ENCODE measurements at regions not wholly inside any gene's neighbourhood (a gene's known extent, or its start where the extent isn't known, plus 50 kb on each side); places are given as distances from the start of the nearest gene placed in this dataset.
"Not testable (repeated sequence)": the region's sequence is repeated elsewhere in the genome, so short reads cannot be mapped to it uniquely, and the experiment has no call there.

DNA sequence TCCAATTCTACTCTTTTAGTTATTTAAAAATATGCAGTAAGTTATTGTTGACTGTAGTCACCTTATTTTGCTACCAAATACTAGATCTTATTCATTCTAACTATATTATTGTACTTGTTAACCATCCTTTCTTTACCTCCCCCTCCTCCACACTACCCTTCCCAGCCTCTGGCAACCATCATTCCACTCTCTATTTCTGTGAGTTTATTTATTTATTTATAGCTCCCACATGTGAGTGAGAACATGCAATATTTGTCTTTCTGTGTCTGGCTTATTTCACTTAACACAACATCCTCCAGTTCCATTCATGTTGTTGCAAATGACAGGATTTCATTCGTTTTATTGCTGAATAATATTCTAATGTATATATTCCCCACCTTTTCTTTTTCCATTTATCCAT, 115.8 kb downstream of the TSEN15 start:
- no peak for DNase-seq (ENCODE audit: low read depth, low spot score)
- in situ Hi-C loops (cut with HindIII; ENCODE audit: low pct_unique_long_range_greater_than_20kb, low sequenced_read_pairs) = no loop called here

DNA sequence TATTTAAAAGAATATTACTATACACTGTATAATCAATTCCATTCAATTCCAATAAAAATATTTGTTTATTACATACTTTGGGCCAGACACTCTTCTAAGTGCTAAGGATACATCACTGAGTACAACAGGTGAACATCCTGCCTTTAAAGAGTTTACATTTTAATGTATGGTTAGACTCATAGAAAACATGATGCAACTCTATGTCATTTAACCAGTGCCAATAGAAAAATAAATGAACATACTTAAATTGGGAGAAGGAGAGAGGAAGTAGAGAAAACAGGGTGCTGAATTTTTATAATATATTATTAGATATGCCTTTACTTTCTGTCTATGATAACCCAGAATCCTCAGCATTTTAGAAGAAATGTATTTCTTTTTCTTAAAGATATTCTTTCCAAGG, 119.2 kb downstream of the TSEN15 start:
- no peak for DNase-seq (ENCODE audit: low read depth, low spot score)
- in situ Hi-C loops (cut with HindIII; ENCODE audit: low pct_unique_long_range_greater_than_20kb, low sequenced_read_pairs) = no loop called here

DNA sequence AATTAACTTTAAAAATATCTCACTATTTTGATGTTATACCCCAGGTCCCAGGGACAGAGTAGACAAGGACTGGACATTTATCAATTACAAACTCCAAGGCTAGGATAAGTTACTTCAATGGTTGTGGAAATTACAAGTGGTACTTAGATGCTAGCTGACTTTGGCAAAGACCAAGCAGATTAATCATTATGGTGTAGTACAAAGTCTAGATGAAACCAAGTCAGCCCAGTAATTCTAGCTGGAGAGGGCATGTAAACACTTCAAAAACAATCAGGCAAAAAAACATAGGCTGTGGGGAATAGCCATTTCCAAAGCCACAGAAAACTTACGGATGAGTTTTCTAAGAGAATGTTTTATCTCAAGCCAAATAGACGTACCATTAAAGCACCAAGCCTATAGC, 124.5 kb downstream of the TSEN15 start:
- no peak for DNase-seq (ENCODE audit: low read depth, low spot score)
- in situ Hi-C loops (cut with HindIII; ENCODE audit: low pct_unique_long_range_greater_than_20kb, low sequenced_read_pairs) = no loop called here

DNA sequence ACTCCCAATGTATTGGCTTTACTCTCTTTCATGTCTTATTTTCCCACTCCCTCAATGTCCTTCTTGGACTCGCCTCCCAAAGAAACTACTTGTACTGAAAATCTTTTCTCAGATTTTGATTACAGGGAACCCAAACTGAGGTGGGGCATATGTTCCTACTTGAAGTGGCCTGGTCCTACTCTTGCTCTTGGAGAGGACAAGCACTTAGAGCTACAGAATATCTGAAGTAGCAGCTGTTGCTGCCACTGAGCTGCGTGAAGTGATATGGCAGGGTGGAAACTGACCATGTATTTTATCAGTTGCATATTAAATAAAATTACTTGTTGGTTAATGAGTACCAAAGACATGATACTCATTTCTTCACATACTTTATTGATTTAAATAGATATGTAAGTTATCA, 129.5 kb downstream of the TSEN15 start:
- in situ Hi-C loops (cut with HindIII; ENCODE audit: low pct_unique_long_range_greater_than_20kb, low sequenced_read_pairs) = no loop called here
- no peak for DNase-seq (ENCODE audit: low read depth, low spot score)

DNA sequence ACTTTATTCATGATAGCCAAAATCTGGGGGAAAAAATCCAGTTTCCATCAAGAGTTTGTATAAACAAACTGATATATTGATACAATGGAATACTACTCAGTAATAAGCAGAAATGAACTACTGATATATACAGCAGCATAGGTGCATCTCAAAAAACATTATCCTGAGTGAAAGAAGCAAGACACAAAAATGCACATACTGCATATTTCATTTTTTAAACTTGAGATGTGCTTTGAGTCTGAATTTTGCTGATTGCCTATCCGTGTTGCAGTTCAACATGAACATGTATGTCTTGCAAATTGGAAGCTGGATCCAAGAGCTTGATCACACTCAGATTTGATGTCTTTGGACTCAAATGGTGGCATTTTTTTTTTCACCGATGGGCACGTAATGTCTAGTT, 132.4 kb downstream of the TSEN15 start:
- no peak for DNase-seq (ENCODE audit: low read depth, low spot score)
- in situ Hi-C loops (cut with HindIII; ENCODE audit: low pct_unique_long_range_greater_than_20kb, low sequenced_read_pairs) = no loop called here

DNA sequence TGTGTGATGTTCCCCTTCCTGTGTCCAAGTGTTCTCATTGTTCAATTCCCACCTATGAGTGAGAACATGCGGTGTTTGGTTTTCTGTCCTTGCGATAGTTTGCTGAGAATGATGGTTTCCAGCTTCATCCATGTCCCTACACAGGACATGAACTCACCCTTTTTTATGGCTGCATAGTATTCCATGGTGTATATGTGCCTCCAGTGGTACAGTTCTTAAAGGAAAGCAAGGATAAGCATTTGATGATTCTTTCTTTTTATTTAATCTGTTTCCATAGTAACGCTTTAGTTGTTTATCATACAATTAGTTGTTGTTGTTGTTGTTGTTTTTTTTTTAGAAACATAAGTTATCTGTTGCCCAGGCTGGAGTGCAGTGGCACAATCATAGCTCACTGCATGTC, 133.1 kb downstream of the TSEN15 start:
- in situ Hi-C loops (cut with HindIII; ENCODE audit: low pct_unique_long_range_greater_than_20kb, low sequenced_read_pairs); DNase-seq (ENCODE audit: low read depth, low spot score): not testable (repeated sequence)

DNA sequence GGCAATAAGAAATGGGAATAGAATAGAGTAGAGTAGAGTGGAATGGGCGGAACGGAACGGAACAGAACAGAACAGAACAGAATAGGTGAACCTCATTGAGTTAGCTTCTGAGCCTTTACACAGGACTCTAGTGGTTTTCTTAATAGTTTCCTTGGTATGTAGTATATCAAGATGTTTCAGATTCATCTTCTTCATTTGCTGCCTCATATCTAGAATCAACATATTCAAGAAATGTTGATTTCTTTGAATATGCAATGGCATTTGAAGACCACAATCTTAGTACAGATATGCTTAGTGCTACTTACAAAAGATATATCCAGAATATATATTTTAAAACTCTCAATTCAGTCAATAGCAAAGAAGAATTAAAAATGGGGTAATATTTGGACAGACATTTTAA, 133.8 kb downstream of the TSEN15 start:
- no peak for DNase-seq (ENCODE audit: low read depth, low spot score)
- in situ Hi-C loops (cut with HindIII; ENCODE audit: low pct_unique_long_range_greater_than_20kb, low sequenced_read_pairs) = no loop called here

DNA sequence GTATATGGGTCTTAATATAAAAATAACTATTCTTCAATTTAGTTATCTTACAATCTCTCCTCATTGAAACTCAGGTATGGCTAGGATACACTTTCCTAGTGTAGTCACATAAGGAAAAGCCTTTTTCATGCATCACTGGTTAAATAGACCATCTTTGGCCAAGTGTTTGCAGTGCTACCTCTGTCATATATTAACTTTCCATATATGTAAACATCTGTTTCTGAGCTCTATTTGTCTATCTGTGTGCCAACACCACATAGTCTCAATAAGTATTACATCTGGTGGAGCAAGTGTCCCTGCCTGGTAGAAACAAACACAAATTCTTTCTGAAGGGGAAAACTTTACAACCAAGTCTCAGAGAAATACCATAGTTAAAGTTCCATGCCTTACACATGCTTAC, 134.6 kb downstream of the TSEN15 start:
- no peak for DNase-seq (ENCODE audit: low read depth, low spot score)
- in situ Hi-C loops (cut with HindIII; ENCODE audit: low pct_unique_long_range_greater_than_20kb, low sequenced_read_pairs) = no loop called here

DNA sequence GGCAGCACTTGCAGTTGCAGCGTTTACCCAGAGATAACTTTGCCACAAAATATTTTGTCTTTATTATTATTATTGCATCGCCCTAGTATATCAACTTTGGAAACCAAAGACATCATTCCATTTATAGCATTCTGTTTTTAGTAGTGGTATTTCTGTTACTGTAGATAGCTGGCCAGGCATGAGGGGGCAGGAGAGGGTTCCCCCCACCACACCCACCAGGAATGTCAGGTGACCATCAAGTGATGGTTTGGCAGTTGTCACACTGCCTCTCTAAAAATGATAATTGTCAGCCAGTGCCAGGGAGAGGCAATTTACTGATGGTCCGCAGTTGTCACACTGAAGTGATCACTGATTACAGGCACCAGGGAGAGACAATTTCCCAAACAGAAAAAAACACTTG, 135.6 kb downstream of the TSEN15 start:
- no peak for DNase-seq (ENCODE audit: low read depth, low spot score)
- in situ Hi-C loops (cut with HindIII; ENCODE audit: low pct_unique_long_range_greater_than_20kb, low sequenced_read_pairs) = no loop called here

DNA sequence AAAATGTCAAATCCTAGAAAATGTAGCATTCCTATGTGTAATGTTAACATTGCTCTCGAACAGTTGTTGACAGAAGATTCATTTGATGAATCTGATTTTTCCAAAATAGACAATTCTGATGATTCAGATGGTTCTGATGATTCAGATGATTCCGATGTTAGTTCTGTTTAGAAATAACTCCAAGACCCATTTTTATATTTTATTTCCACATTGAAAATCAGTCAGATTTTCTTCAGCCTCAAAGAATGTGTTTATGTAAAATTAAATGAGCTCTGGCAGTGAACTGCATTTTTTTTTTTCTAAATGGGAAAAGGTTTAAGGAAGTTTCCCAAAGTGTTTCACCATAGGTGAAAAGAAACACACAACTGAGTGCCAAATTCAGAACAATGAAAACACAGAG, 136.5 kb downstream of the TSEN15 start:
- no peak for DNase-seq (ENCODE audit: low read depth, low spot score)
- in situ Hi-C loops (cut with HindIII; ENCODE audit: low pct_unique_long_range_greater_than_20kb, low sequenced_read_pairs) = no loop called here

DNA sequence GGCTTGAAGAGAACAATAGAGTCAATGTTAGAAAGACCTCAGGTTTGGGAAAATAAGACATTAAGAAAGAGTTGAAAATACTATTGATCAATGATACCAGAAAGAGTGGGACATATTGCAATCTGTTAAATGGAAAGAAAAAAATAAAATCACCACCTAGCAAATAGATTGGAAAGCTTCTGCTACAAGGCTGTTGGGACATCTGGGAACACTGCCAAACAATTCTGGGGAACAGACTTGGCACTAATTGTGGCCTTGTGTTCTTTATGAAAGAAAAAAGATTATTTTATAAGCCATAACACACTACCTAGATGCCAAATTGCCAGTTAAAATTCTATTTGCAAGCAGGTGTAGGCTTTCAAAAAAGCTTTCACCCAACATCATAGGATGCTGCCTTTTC, 137.8 kb downstream of the TSEN15 start:
- DNase-seq (ENCODE audit: low read depth, low spot score) = no peak
- in situ Hi-C loops (cut with HindIII; ENCODE audit: low pct_unique_long_range_greater_than_20kb, low sequenced_read_pairs) = no loop called here

DNA sequence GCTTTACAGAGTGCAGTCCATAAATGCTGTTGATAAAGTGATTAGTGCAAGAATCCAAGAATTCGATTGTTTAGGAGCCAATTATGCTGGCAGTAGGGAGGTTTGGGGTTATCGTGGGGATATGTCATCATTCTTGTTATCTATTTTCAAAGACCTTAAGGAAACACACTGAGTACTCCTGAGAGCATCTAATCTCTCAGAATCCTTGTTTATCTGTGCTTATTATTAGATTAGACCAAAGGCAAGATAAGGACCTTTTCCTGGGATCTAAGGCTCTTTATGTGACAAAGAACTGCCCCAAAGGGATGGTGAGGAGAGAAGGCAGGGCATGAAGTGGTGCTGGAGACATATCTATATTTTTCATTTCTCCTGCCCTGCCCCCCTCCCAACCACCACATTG, 139.1 kb downstream of the TSEN15 start:
- DNase-seq (ENCODE audit: low read depth, low spot score) = no peak
- in situ Hi-C loops (cut with HindIII; ENCODE audit: low pct_unique_long_range_greater_than_20kb, low sequenced_read_pairs) = no loop called here

DNA sequence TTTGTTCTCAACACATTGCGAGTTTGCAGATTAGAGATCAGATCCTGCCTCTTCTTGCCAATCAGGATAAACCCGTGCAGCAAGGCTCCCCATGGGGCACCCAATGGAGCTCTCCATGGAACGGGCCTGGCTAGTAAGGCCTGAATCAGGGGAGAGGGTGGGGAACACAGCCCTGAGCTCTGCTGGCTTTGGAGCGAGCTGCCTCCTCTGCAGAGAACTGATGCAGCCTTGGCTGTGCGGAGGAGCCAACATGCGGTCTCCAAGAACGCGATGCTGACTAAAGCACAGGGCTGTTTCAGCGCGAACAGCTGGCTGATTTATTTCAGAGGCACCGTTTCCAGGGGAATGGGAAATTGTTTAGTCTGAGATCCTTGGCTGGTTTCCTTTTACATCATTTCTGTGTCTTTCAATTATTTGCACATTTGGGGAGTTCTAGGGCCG, 139.7 kb downstream of the TSEN15 start:
- in situ Hi-C loops (cut with HindIII; ENCODE audit: low pct_unique_long_range_greater_than_20kb, low sequenced_read_pairs) = no loop called here
- DNase-seq (ENCODE audit: low read depth, low spot score) = no peak

DNA sequence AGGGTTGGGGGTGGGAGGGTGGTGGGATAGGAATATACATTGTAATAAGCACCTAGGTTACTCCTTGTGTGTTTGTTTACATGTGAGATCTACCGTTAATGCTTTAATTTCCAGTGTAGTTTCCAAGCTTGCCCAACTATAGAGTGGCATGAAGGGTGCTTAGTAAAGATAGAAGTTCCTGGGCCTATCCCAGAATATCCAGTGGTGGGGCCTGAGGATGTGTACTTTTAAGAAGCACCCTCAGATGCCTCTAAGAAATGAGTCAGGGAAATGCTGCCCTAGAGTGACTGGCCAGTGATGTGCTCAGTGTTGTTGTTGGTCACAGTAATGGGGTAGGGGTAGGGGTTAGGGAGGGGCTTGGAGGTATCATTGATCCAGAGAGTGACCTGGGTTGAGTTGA, 141.3 kb downstream of the TSEN15 start:
- in situ Hi-C loops (cut with HindIII; ENCODE audit: low pct_unique_long_range_greater_than_20kb, low sequenced_read_pairs) = no loop called here
- DNase-seq (ENCODE audit: low read depth, low spot score) = no peak

DNA sequence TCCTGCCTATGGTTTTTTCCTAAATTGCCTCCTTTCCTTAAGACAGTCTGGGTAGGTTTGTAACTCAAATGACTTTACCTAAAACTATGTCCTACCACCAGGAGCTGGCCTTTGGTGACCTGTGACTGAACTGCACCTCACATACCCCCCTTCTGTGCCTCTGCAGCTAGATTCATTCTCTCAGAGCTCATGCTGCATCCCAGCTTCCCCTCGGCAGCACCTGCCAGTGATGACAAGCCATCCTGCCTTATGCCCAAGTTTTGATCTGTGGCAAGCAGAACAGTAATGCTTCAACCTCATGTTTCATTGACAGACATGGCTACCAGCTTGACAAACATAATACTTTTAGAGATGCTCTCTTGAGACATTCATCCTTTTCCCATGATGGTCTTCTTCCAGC, 141.9 kb downstream of the TSEN15 start:
- no peak for DNase-seq (ENCODE audit: low read depth, low spot score)
- in situ Hi-C loops (cut with HindIII; ENCODE audit: low pct_unique_long_range_greater_than_20kb, low sequenced_read_pairs) = no loop called here

DNA sequence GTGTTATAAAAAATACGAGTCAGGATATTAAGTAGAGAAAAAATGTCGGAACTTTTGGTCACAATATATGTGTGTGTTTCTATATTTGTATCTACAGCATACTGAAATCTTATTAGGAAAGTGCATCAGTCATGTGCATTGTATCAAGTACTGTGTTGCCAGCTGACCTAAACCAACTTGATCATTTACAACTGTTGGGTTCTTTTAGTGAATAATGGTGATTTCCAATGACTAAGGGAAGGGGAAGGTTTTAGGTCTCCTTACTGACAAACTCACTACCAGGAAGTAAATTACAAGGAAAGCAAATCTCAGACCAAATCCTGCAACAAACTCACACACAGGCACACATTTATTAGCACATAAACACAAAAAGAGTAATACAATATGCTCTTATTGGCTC, 142.7 kb downstream of the TSEN15 start:
- no peak for DNase-seq (ENCODE audit: low read depth, low spot score)
- in situ Hi-C loops (cut with HindIII; ENCODE audit: low pct_unique_long_range_greater_than_20kb, low sequenced_read_pairs) = no loop called here

DNA sequence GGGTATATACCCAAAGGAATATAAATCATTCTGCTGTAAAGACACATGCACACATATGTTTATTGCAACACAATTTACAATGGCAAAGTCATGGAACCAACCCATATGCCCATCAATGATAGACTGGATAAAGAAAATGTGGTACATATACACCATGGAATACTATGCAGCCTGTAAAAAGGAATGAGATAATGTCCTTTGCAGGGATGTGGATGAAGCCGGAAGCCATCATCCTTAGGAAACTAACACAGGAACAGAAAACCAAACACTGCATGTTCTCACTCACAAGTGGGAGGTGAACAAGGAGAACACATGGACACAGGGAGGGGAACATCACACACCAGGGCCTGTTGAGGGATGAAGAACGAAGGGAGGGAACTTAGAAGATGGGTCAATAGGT, 144.2 kb downstream of the TSEN15 start:
- DNase-seq (ENCODE audit: low read depth, low spot score); in situ Hi-C loops (cut with HindIII; ENCODE audit: low pct_unique_long_range_greater_than_20kb, low sequenced_read_pairs): not testable (repeated sequence)

DNA sequence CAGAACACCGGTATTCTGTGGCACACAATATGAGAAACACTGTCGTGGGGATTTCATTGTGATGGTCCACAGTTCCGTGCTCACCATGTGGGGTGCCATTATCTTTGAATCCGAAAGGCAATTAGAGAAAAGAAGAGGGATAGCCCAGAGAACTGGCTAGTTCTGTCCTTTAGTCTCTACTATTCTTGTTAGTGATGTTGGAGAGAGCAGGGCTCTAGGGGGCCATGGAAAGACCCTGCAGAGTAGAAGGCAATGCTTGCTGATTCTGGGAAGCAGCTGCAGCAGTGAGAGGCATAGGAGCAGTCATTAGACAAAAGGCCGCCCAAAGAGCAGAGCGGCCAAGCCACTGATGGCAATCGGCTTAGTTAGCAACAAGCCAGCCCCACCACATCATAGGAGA, 146.3 kb downstream of the TSEN15 start:
- DNase-seq (ENCODE audit: low read depth, low spot score) = no peak
- in situ Hi-C loops (cut with HindIII; ENCODE audit: low pct_unique_long_range_greater_than_20kb, low sequenced_read_pairs) = no loop called here

DNA sequence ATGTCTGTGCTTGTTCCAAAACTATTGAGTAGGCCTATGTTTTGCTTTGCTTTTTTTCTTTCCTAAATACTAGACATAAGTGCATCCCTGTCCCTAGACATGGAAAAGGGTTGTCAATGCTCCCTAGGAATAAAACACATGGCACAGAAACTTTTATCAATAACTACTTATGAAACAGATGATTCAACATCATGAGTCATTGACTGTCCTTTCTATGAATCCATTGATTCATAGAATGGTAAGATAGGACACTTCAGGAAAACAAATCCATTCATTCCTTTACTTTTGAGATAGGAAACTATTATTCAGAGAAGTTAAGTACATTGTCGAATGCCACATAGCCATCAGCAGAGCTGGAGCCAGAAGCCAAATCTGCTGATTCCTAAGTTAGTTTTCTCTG, 147.5 kb downstream of the TSEN15 start:
- peak; percentile 85 for DNase-seq (ENCODE audit: low read depth, low spot score)
- in situ Hi-C loops (cut with HindIII; ENCODE audit: low pct_unique_long_range_greater_than_20kb, low sequenced_read_pairs) = no loop called here

DNA sequence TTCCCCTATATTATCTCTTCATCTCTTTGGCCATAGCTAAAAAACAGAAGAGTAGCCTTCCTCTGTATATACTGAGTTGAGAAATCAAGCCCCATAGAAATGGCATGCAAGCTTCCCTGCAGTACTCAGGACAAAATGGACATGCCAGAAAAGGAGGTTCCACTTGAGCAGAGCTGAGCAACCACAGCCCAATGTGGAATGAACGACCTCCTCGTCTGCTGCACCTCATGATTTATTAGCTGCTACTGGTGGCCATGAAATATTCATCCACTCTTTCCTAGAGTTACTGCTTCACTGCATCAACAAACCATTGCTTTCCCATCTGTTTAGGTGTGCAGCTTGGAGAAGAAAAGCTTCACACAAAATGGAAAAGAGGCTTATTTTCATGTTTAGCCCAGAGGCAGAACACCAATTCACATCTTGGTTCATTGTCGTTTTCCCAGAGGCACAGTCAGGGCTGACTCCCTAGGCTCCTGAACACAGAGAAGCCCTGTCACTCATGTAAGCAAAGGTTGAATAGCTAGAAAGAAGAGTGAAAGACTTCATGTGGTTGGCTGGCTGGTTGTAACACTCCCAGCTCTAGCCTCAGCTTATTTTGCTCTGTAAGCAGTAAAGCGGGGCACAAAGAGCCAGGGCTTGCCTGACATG, 148.0 kb downstream of the TSEN15 start:
- in situ Hi-C loops (cut with HindIII; ENCODE audit: low pct_unique_long_range_greater_than_20kb, low sequenced_read_pairs) = no loop called here

More for the DNA sequence above, 148.0 kb downstream of the TSEN15 start:
- DNase-seq (ENCODE audit: low read depth, low spot score) = peak; percentile 57

Measured in SK-MEL-5 (cell line).